OCI-LY3 (cell line): ENCODE measurements at regions not wholly inside any gene's neighbourhood (a gene's known extent, or its start where the extent isn't known, plus 50 kb on each side); places are given as distances from the start of the nearest gene placed in this dataset.

ENCODE experiments used
- EZH2phosphoT487 ChIP-seq: fragments of 200-600 bp; shearing (Covaris generic); IDR thresholded peaks from 2 replicates; pipeline ENCODE4 v1.6.1; 2018; ENCODE audit warnings: antibody characterized with exemption, mixed run types, low read depth
- TF ChIP-seq, protein P1 (sequence below): fragments of 200-600, 300-600 bp; sonication (generic); IDR thresholded peaks from 2 replicates; pipeline ENCODE4 v1.5.1; 2014; ENCODE audit warnings: antibody characterized with exemption, low read length, low read depth

DNA sequence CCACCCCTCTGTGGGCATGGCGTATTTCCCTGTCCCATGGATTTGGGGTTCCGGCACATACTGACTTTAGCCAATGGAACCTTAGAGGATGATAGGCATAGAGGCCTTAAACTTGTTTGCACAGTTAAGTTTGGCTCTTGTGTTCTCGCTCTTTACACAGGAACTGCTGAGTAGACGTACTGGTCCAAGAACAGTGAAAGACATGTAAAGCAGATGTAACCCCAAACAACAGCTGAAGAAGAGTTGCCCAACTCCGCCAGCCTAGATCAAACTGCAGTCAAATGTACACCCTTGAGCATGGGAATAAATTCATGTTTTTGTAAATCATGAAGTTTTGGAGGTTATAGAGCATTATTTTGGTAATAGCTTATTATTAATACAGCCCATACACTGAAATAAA lies 260.0 kb upstream of the NREP start:
- TF ChIP-seq, protein P1, sequence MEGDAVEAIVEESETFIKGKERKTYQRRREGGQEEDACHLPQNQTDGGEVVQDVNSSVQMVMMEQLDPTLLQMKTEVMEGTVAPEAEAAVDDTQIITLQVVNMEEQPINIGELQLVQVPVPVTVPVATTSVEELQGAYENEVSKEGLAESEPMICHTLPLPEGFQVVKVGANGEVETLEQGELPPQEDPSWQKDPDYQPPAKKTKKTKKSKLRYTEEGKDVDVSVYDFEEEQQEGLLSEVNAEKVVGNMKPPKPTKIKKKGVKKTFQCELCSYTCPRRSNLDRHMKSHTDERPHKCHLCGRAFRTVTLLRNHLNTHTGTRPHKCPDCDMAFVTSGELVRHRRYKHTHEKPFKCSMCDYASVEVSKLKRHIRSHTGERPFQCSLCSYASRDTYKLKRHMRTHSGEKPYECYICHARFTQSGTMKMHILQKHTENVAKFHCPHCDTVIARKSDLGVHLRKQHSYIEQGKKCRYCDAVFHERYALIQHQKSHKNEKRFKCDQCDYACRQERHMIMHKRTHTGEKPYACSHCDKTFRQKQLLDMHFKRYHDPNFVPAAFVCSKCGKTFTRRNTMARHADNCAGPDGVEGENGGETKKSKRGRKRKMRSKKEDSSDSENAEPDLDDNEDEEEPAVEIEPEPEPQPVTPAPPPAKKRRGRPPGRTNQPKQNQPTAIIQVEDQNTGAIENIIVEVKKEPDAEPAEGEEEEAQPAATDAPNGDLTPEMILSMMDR = no peak
- TF ChIP-seq EZH2phosphoT487 = no peak
